ENCODE measurements at regions not wholly inside any gene's neighbourhood (a gene's known extent, or its start where the extent isn't known, plus 50 kb on each side); places are given as distances from the start of the nearest gene placed in this dataset.

DNA sequence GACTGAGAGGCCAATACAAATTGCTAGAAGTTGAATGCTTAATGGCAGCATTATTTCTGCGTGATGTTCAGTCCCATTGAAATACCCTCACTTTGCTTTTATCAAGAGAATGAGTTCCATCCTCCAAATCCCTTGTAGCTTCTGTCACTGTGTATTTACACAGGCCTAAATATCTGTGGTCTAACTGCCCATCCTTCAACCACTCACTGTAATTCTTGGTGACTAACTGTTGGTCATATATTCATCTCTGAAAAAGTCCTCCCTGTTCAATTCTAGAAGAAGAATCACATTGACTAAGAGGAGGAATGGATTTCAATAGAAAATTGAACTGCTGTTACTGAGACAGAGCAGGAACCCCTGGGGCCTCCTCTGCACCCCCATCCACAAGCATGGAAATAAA, 74.2 kb upstream of the L3MBTL4 start:
- no peaks in the 10 kb centered on the region for H3K36me3 ChIP-seq (ENCODE audit: control insufficient read depth, insufficient read depth, low read length)
- DNase-seq = no peak
- H3K4me1 ChIP-seq (ENCODE audit: control insufficient read depth, insufficient read depth, low read length) = no peaks in the 10 kb centered on the region
- no peak overlapping the region for H3K4me3 ChIP-seq (ENCODE audit: low read length)
- H3K27ac ChIP-seq (ENCODE audit: low read length) = no peak overlapping the region
- 100% methylated on average over 1 of the region's 1 CpG for WGBS (ENCODE audit: insufficient coverage)
- H3K27me3 ChIP-seq (ENCODE audit: control insufficient read depth, insufficient read depth, low read length) = no peaks in the 10 kb centered on the region
- H3K9me3 ChIP-seq (replicated peaks; ENCODE audit: control insufficient read depth, low read depth, low read length) = no peaks in the 10 kb centered on the region

DNA sequence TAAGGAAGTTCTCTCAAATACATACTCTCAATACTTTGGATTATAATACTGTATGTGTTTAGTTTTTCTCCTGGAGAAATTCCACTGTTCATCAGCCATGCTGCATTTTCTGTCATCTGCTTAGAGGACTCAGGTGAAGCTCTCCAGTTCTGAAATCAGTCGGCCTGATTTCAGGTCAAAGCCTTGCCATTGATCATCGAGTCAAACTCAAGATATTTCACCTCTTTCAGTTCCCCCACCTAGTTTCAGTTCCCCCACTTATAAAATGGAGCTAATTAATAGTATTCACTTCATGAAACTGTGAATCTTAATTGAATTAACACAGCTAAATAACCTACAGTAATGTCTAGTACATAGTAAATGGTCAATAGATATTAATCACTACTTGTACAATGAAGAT, 75.3 kb upstream of the L3MBTL4 start:
- no peaks in the 10 kb centered on the region for H3K27me3 ChIP-seq (ENCODE audit: control insufficient read depth, insufficient read depth, low read length)
- no peaks in the 10 kb centered on the region for H3K36me3 ChIP-seq (ENCODE audit: control insufficient read depth, insufficient read depth, low read length)
- H3K9me3 ChIP-seq (replicated peaks; ENCODE audit: control insufficient read depth, low read depth, low read length) = no peaks in the 10 kb centered on the region
- DNase-seq = no peak
- peaks cover 2% of the 10 kb centered on the region for H3K4me1 ChIP-seq (ENCODE audit: control insufficient read depth, insufficient read depth, low read length)
- H3K4me3 ChIP-seq (ENCODE audit: low read length) = no peak overlapping the region
- WGBS (ENCODE audit: insufficient coverage) = no CpG with 5 or more reads among the region's 2 CpGs
- no peak overlapping the region for H3K27ac ChIP-seq (ENCODE audit: low read length)

DNA sequence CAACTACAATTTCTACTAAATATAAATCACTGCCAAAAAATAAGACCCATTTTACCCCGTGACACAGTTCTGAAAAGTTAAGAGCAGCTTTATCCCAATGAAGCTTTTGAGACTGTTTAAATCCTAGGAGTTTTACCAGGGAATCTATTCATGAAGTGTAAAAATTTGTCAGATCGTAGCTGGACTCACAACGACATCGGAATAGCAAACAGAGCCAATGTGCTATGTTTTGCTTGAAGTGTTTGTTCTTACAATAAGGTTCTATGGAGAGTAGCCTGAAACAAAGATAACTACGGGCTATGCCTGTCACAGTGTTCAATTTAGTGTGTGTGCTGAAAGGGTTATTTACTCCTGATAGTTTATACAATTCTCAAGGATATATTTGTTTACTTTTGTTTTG, 78.5 kb upstream of the L3MBTL4 start:
- Histone ChIP-seq H3K36me3 (ENCODE audit: control insufficient read depth, insufficient read depth, low read length) (no peaks in the 10 kb centered on the region), H3K4me1 (ENCODE audit: control insufficient read depth, insufficient read depth, low read length) (peaks cover 4% of the 10 kb centered on the region), H3K9me3 (replicated peaks; ENCODE audit: control insufficient read depth, low read depth, low read length) (no peaks in the 10 kb centered on the region), H3K4me3 (ENCODE audit: low read length) (no peak overlapping the region), H3K27me3 (ENCODE audit: control insufficient read depth, insufficient read depth, low read length) (no peaks in the 10 kb centered on the region), H3K27ac (ENCODE audit: low read length) (no peak overlapping the region)
- 20% methylated on average over 1 of the region's 5 CpGs for WGBS (ENCODE audit: insufficient coverage)
- DNase-seq = no peak

DNA sequence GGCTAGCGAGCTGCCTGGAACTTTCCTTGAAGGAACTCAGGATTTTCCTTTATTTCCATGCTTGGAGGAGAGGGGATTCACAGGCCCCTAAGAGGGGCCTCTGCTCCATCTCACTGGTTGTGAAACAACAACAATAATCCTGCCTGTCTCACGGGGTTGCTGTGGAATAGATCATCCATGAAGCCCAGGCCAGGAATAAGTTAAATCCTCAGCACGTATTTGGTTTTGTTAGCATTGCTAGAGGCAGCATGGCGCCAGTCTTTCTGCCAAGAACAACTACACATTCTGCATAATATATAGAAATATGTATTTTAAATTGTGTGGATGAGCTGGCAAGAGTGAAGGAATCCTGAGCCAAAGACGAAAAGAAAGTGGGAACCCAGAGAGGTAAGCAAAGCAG, 80.8 kb upstream of the L3MBTL4 start:
- Histone ChIP-seq H3K4me3 (ENCODE audit: low read length) (no peak overlapping the region), H3K27me3 (ENCODE audit: control insufficient read depth, insufficient read depth, low read length) (no peaks in the 10 kb centered on the region), H3K4me1 (ENCODE audit: control insufficient read depth, insufficient read depth, low read length) (peaks cover 4% of the 10 kb centered on the region), H3K36me3 (ENCODE audit: control insufficient read depth, insufficient read depth, low read length) (no peaks in the 10 kb centered on the region), H3K9me3 (replicated peaks; ENCODE audit: control insufficient read depth, low read depth, low read length) (no peaks in the 10 kb centered on the region), H3K27ac (ENCODE audit: low read length) (peak overlapping the region; percentile 11)
- 20% methylated on average over 1 of the region's 5 CpGs for WGBS (ENCODE audit: insufficient coverage)
- DNase-seq = peak; percentile 72

DNA sequence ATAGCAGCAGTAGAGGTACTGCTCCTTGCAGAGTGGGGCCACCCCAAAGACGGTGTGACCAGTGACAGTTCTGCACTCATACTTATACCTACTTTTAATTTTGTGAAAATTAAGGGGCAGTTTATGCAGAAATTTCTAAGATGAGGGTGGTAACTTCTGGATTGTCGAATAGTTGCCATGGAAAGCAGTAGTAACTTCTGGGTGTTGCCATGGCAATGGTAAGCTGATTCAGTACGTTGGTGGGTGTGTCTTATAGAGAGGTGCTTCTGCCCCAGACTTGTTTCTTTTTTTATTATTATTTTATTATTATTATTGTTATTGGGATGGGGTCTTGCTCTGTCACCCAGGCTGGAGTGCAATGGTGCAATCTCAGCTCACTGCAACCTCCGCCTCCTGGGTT, 82.8 kb upstream of the L3MBTL4 start:
- Histone ChIP-seq H3K27ac (ENCODE audit: low read length) (no peak overlapping the region), H3K9me3 (replicated peaks; ENCODE audit: control insufficient read depth, low read depth, low read length) (no peaks in the 10 kb centered on the region), H3K4me1 (ENCODE audit: control insufficient read depth, insufficient read depth, low read length) (peaks cover 4% of the 10 kb centered on the region), H3K27me3 (ENCODE audit: control insufficient read depth, insufficient read depth, low read length) (no peaks in the 10 kb centered on the region), H3K4me3 (ENCODE audit: low read length) (no peak overlapping the region), H3K36me3 (ENCODE audit: control insufficient read depth, insufficient read depth, low read length) (no peaks in the 10 kb centered on the region)
- DNase-seq = no peak
- 80% methylated on average over 1 of the region's 4 CpGs for WGBS (ENCODE audit: insufficient coverage)

DNA sequence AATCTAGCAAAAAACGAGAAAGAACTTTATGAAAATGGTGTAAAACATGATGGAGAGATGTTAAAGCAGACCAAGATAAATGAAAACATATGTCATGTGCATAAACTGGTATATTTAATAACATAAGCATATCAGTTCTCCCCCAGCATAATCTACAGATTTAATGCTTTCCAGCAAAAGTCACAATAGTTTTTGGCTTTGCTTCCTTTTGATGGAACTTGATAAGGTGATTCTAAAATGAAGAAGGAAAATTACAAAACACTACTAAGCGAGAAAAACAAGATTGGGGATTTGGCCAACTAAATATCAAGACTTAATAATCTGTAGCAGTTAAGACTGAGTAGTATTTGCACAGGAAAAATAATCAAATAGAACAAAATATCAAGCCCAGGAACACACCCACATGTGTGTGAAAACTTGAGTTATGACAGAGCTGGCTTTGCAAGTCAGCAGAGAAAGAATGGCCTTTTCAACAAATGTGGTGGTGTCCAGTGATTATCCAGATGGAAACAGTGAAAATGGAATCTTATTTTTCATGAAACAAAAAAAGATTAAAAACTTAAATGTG, 83.7 kb upstream of the L3MBTL4 start:
- no peak overlapping the region for H3K27ac ChIP-seq (ENCODE audit: low read length)
- WGBS (ENCODE audit: insufficient coverage) = no CpG with 5 or more reads among the region's 2 CpGs
- H3K4me3 ChIP-seq (ENCODE audit: low read length) = no peak overlapping the region
- peaks cover 4% of the 10 kb centered on the region for H3K4me1 ChIP-seq (ENCODE audit: control insufficient read depth, insufficient read depth, low read length)
- H3K36me3 ChIP-seq (ENCODE audit: control insufficient read depth, insufficient read depth, low read length) = no peaks in the 10 kb centered on the region
- H3K27me3 ChIP-seq (ENCODE audit: control insufficient read depth, insufficient read depth, low read length) = no peaks in the 10 kb centered on the region
- peak; percentile 63 for DNase-seq
- no peaks in the 10 kb centered on the region for H3K9me3 ChIP-seq (replicated peaks; ENCODE audit: control insufficient read depth, low read depth, low read length)

DNA sequence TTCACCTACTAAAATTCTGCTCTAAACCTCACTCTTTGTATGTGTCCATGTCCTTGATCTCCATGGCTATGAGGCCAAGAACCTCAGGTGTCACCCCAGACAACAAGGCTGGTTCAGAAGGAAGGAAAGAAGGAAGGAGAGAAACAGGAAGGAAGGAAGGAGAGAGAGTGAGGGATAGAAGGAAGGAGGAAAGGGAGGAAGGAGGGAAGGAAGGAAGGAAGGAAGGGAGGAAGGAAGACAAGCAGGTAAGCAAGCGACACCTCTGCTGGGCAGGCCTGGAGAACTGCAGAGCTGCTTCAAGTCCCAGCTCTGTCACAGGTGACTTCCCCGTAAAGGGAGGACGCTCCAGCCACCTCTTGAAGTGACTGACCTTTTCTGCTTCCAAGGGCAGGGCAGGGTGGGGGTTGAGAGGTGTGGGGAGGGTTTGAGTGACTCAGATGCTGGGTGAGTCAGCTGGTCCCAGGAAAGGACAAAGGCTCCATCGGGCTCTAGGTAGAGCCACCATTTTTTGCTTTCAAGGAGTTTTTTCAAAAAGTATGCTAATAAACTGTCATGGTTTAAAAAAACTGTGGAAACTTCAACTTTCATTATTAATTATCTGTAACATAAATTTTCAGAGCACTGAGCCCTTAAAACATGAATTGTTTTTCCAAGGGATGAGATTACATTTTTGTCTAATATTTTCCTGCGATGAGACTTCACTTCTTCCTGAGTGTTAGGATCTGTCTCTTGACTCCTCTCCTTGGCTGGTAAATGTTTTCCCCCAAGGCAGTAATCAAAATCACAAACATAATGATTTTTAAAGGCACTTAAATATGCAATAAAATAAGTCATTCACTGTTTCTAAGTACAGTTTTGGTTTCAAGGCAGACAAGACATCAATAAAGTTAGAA, 90.1 kb upstream of the L3MBTL4 start:
- Histone ChIP-seq H3K4me1 (ENCODE audit: control insufficient read depth, insufficient read depth, low read length) (no peaks in the 10 kb centered on the region), H3K27ac (ENCODE audit: low read length) (no peak overlapping the region), H3K9me3 (replicated peaks; ENCODE audit: control insufficient read depth, low read depth, low read length) (no peaks in the 10 kb centered on the region), H3K4me3 (ENCODE audit: low read length) (no peak overlapping the region), H3K27me3 (ENCODE audit: control insufficient read depth, insufficient read depth, low read length) (no peaks in the 10 kb centered on the region), H3K36me3 (ENCODE audit: control insufficient read depth, insufficient read depth, low read length) (no peaks in the 10 kb centered on the region)
- WGBS (ENCODE audit: insufficient coverage) = 73% methylated on average over 4 of the region's 5 CpGs
- peak; percentile 64 for DNase-seq

DNA sequence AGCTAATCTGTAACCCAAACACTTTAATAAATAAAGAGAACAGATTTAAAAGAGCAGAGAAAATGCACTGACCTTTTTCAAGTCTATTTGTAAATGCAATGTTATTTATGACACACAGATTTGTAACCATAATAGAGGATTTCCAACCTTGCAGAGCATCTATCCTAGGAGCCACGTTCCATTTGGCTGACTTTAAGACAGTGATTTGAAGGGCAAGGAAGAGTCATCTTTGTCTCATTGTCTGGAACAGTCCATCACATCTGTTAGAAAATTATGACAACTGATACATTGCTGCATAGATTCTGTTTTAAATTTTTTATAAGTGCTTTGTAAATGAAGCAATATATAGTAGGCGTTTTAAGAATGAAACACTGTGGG, 90.8 kb upstream of the L3MBTL4 start:
- Histone ChIP-seq H3K4me1 (ENCODE audit: control insufficient read depth, insufficient read depth, low read length) (peaks cover 2% of the 10 kb centered on the region), H3K27ac (ENCODE audit: low read length) (no peak overlapping the region), H3K4me3 (ENCODE audit: low read length) (no peak overlapping the region), H3K9me3 (replicated peaks; ENCODE audit: control insufficient read depth, low read depth, low read length) (no peaks in the 10 kb centered on the region), H3K27me3 (ENCODE audit: control insufficient read depth, insufficient read depth, low read length) (no peaks in the 10 kb centered on the region), H3K36me3 (ENCODE audit: control insufficient read depth, insufficient read depth, low read length) (no peaks in the 10 kb centered on the region)
- no CpG with 5 or more reads among the region's 2 CpGs for WGBS (ENCODE audit: insufficient coverage)
- DNase-seq = peak; percentile 76

DNA sequence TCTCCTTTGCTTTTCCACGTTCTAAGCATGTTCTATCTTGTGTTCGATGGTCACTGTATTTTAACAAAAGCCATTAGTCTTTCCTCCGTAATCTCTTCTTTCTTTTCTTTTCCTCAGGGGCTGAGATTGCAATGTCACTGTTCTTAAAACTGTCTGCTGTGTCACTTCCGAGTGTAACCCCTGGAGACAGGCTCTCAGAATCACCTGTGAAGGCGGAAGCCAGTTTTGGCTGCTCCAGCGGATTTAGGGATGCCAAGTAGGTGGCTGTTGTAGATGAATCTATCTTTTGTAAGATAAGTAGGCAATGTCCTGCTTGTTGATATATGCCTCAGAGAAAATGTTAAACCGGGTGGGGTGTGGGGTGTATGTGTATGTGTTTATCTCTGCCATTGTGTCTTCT, 94.7 kb upstream of the L3MBTL4 start:
- no peak overlapping the region for H3K27ac ChIP-seq (ENCODE audit: low read length)
- no peak for DNase-seq
- H3K4me3 ChIP-seq (ENCODE audit: low read length) = no peak overlapping the region
- H3K27me3 ChIP-seq (ENCODE audit: control insufficient read depth, insufficient read depth, low read length) = no peaks in the 10 kb centered on the region
- H3K4me1 ChIP-seq (ENCODE audit: control insufficient read depth, insufficient read depth, low read length) = peaks cover 2% of the 10 kb centered on the region
- 43% methylated on average over 3 of the region's 7 CpGs for WGBS (ENCODE audit: insufficient coverage)
- no peaks in the 10 kb centered on the region for H3K36me3 ChIP-seq (ENCODE audit: control insufficient read depth, insufficient read depth, low read length)
- no peaks in the 10 kb centered on the region for H3K9me3 ChIP-seq (replicated peaks; ENCODE audit: control insufficient read depth, low read depth, low read length)

DNA sequence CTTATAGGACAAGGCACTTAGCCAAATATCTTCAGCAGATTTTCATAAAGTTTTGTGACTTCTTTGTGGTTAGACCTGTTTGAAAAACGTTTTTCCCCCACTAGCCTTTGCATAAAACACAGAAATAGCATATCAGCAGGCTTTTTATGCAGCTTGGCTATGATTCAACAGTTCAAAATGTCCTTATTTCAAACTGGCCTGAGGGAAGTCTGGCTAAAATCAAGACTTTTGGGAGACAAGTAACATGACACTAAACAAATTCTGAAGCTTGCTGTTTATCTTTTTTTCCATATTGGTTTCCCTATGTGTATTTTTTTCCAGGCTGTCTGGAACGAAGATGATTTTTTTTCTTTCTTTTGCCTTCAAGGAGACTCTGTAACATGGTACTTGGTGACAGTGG, 95.1 kb upstream of the L3MBTL4 start:
- H3K4me1 ChIP-seq (ENCODE audit: control insufficient read depth, insufficient read depth, low read length) = peaks cover 2% of the 10 kb centered on the region
- no peak overlapping the region for H3K4me3 ChIP-seq (ENCODE audit: low read length)
- no peaks in the 10 kb centered on the region for H3K27me3 ChIP-seq (ENCODE audit: control insufficient read depth, insufficient read depth, low read length)
- no CpG with 5 or more reads among the region's 2 CpGs for WGBS (ENCODE audit: insufficient coverage)
- DNase-seq = peak; percentile 67
- no peak overlapping the region for H3K27ac ChIP-seq (ENCODE audit: low read length)
- H3K9me3 ChIP-seq (replicated peaks; ENCODE audit: control insufficient read depth, low read depth, low read length) = no peaks in the 10 kb centered on the region
- H3K36me3 ChIP-seq (ENCODE audit: control insufficient read depth, insufficient read depth, low read length) = no peaks in the 10 kb centered on the region
